GM10266 (cell line): ENCODE measurements at regions not wholly inside any gene's neighbourhood (a gene's known extent, or its start where the extent isn't known, plus 50 kb on each side); places are given as distances from the start of the nearest gene placed in this dataset.
"Not testable (repeated sequence)": the region's sequence is repeated elsewhere in the genome, so short reads cannot be mapped to it uniquely, and the experiment has no call there.

Source experiments
- DNase-seq: peaks from one replicate; pipeline ENCODE4 v3.0.0; 2012; ENCODE audit errors: extremely low spot score
- CTCF ChIP-seq: IDR thresholded peaks from 2 replicates; pipeline ENCODE4 v1.5.1; 2012; ENCODE audit warnings: mild to moderate bottlenecking, low read depth; ENCODE audit not compliant: control insufficient read depth, insufficient read depth; ENCODE audit errors: missing control alignments

- no peak for TF ChIP-seq CTCF
- no peak for DNase-seq
Observed at GRCh38 chrX:22594766-22595165, 322.1 kb downstream of the CBLL2 start.

- TF ChIP-seq CTCF = no peak
- no peak for DNase-seq
Observed at GRCh38 chrX:22603060-22603459, 330.3 kb downstream of the CBLL2 start.

GRCh38 chrX:22609452-22609851, 336.7 kb downstream of the CBLL2 start:
- DNase-seq = not testable (repeated sequence)

- DNase-seq = no peak
- TF ChIP-seq CTCF = no peak
Observed at GRCh38 chrX:22616867-22617266, 344.2 kb downstream of the CBLL2 start.

GRCh38 chrX:22627576-22627975, 354.9 kb downstream of the CBLL2 start:
- no peak for TF ChIP-seq CTCF
- DNase-seq = no peak

GRCh38 chrX:22628275-22628674, 355.6 kb downstream of the CBLL2 start:
- no peak for DNase-seq
- no peak for TF ChIP-seq CTCF

GRCh38 chrX:22629105-22629725, 356.5 kb downstream of the CBLL2 start:
- DNase-seq = no peak
- no peak for TF ChIP-seq CTCF

- TF ChIP-seq CTCF = no peak
- no peak for DNase-seq
Observed at GRCh38 chrX:22634083-22634482, 361.4 kb downstream of the CBLL2 start.
